GM19438 (cell line): ENCODE measurements at regions not wholly inside any gene's neighbourhood (a gene's known extent, or its start where the extent isn't known, plus 50 kb on each side); places are given as distances from the start of the nearest gene placed in this dataset.

Source experiments
- ATAC-seq: cut with Tn5 transposase; IDR thresholded peaks from one replicate; pipeline ENCODE4 v1.9.1; 2021; ENCODE audit warnings: low read depth; ENCODE audit not compliant: unreplicated experiment

- no peak for ATAC-seq
Measured at GRCh38 chr18:41706301-41706700, 248.7 kb upstream of the PIK3C3 start.

- no peak for ATAC-seq
Measured at GRCh38 chr18:41703744-41704530, 251.1 kb upstream of the PIK3C3 start.

GRCh38 chr18:41700416-41700815 lies 254.6 kb upstream of the PIK3C3 start:
- no peak for ATAC-seq

GRCh38 chr18:41695441-41695840 lies 259.6 kb upstream of the PIK3C3 start:
- no peak for ATAC-seq

- ATAC-seq = no peak
Measured at GRCh38 chr18:41693008-41693407, 262.0 kb upstream of the PIK3C3 start.

GRCh38 chr18:41690332-41691127 lies 264.5 kb upstream of the PIK3C3 start:
- no peak for ATAC-seq

GRCh38 chr18:41687138-41687537 lies 267.9 kb upstream of the PIK3C3 start:
- no peak for ATAC-seq

GRCh38 chr18:41681138-41681880 lies 273.7 kb upstream of the PIK3C3 start:
- no peak for ATAC-seq

GRCh38 chr18:41674506-41674905 lies 280.5 kb upstream of the PIK3C3 start:
- no peak for ATAC-seq

- no peak for ATAC-seq
Measured at GRCh38 chr18:41666231-41666630, 288.8 kb upstream of the PIK3C3 start.

- ATAC-seq = no peak
Measured at GRCh38 chr18:41665210-41665609, 289.8 kb upstream of the PIK3C3 start.

GRCh38 chr18:41660654-41661053 lies 294.4 kb upstream of the PIK3C3 start:
- ATAC-seq = no peak

GRCh38 chr18:41659438-41660130 lies 295.4 kb upstream of the PIK3C3 start:
- ATAC-seq = no peak

GRCh38 chr18:41657189-41657588 lies 297.8 kb upstream of the PIK3C3 start:
- no peak for ATAC-seq

- ATAC-seq = no peak
Measured at GRCh38 chr18:41655074-41655473, 300.0 kb upstream of the PIK3C3 start.

GRCh38 chr18:41647914-41648313 lies 307.1 kb upstream of the PIK3C3 start:
- ATAC-seq = no peak

GRCh38 chr18:41646915-41647620 lies 308.0 kb upstream of the PIK3C3 start:
- no peak for ATAC-seq

GRCh38 chr18:41645589-41646360 lies 309.3 kb upstream of the PIK3C3 start:
- no peak for ATAC-seq

GRCh38 chr18:41644466-41644865 lies 310.6 kb upstream of the PIK3C3 start:
- no peak for ATAC-seq
